ENCODE measurements at regions not wholly inside any gene's neighbourhood (a gene's known extent, or its start where the extent isn't known, plus 50 kb on each side); places are given as distances from the start of the nearest gene placed in this dataset.

DNA sequence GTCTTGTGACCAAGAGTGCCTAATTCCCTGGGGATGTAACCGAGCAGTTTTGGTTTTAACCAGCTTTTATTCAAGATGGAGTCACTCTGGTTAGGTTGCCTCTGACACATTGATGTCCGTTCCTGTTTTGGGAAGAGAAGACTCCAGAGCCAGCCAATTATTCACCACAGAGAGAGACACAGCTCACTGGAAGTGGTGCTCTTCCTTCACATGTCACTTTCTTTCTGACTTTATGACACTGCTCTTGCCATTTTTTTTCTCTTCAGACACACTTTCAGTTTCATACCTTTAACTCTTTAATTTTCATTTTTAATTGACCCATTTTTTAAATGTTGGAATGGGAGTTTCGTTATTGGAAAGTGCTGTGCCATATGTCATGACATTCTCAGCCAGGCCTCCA lies 418.4 kb upstream of the FSTL5 start:
- ChIA-PET POLR2A (ENCODE audit: unreplicated experiment) (no interaction called here), CTCF (no interaction called here)
- intact Hi-C loops (cut with micrococcal nuclease) = no loop called here
- no peaks in the 10 kb centered on the region for H3K36me3 ChIP-seq (ENCODE audit: low read depth, low read length)
- no peak overlapping the region for H3K4me3 ChIP-seq (ENCODE audit: low read length)
- H3K27ac ChIP-seq (ENCODE audit: low read length) = no peak overlapping the region
- no peak overlapping the region for H2AFZ ChIP-seq (ENCODE audit: low read length)
- no TSS peak for BruUV-seq (replicated peaks)
- H3K9me3 ChIP-seq (ENCODE audit: low read length) = no peaks in the 10 kb centered on the region
- no peaks in the 10 kb centered on the region for H3K27me3 ChIP-seq (ENCODE audit: low read length)
- ATAC-seq (no peak), DNase-seq (no peak)
- no peaks in the 10 kb centered on the region for H4K20me1 ChIP-seq (ENCODE audit: low read length)
- no peaks in the 10 kb centered on the region for H3F3A ChIP-seq (ENCODE audit: low read length, unreplicated experiment)
- H3K4me2 ChIP-seq (ENCODE audit: low read length) = no peak overlapping the region
- H3K9ac ChIP-seq (ENCODE audit: low read length) = no peak overlapping the region
- TF ChIP-seq, protein P1, sequence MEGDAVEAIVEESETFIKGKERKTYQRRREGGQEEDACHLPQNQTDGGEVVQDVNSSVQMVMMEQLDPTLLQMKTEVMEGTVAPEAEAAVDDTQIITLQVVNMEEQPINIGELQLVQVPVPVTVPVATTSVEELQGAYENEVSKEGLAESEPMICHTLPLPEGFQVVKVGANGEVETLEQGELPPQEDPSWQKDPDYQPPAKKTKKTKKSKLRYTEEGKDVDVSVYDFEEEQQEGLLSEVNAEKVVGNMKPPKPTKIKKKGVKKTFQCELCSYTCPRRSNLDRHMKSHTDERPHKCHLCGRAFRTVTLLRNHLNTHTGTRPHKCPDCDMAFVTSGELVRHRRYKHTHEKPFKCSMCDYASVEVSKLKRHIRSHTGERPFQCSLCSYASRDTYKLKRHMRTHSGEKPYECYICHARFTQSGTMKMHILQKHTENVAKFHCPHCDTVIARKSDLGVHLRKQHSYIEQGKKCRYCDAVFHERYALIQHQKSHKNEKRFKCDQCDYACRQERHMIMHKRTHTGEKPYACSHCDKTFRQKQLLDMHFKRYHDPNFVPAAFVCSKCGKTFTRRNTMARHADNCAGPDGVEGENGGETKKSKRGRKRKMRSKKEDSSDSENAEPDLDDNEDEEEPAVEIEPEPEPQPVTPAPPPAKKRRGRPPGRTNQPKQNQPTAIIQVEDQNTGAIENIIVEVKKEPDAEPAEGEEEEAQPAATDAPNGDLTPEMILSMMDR (conservative IDR thresholded peaks at IDR 0.05; ENCODE audit: low read depth, low read length) = no peak
- TF ChIP-seq EZH2 (IDR thresholded peaks at IDR 0.05; ENCODE audit: low read length, unreplicated experiment) (no peak), EZH2phosphoT487 (IDR thresholded peaks at IDR 0.05; ENCODE audit: borderline replicate concordance, low read length) (no peak)
- H3K79me2 ChIP-seq (ENCODE audit: low read length) = no peaks in the 10 kb centered on the region
- no peaks in the 10 kb centered on the region for H3K9me2 ChIP-seq (replicated peaks; ENCODE audit: low read length)
- no peaks in the 10 kb centered on the region for H3K4me1 ChIP-seq (ENCODE audit: insufficient read depth, low read length)

DNA sequence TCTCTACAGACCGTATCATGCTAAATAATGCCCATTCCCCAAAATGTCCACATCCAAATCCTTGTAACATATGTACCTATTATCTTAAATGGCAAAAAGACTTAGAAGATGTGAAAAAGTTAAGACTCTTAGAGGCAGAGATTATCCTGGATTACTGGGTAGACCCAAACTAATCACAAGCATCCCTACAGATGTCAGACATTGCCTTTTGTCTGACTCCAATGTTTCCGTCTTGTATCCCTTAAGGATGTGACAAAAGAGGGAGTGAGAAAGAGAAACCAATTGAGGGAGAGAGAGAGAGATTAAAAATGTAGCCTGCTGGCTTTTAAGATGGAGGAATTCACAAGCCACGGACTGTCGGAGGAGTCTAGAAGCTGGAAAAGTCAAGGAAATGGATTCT lies 401.9 kb upstream of the FSTL5 start:
- ChIA-PET CTCF (no interaction called here), POLR2A (ENCODE audit: unreplicated experiment) (no interaction called here)
- Histone ChIP-seq H3K79me2 (ENCODE audit: low read length) (no peaks in the 10 kb centered on the region), H3K36me3 (ENCODE audit: low read depth, low read length) (no peaks in the 10 kb centered on the region), H3K9ac (ENCODE audit: low read length) (no peak overlapping the region), H3K9me3 (ENCODE audit: low read length) (no peaks in the 10 kb centered on the region), H3K4me2 (ENCODE audit: low read length) (no peak overlapping the region), H3K4me1 (ENCODE audit: insufficient read depth, low read length) (no peaks in the 10 kb centered on the region), H3K9me2 (replicated peaks; ENCODE audit: low read length) (no peaks in the 10 kb centered on the region), H3K4me3 (ENCODE audit: low read length) (no peak overlapping the region), H3K27me3 (ENCODE audit: low read length) (no peaks in the 10 kb centered on the region), H2AFZ (ENCODE audit: low read length) (no peak overlapping the region), H4K20me1 (ENCODE audit: low read length) (no peaks in the 10 kb centered on the region), H3F3A (ENCODE audit: low read length, unreplicated experiment) (no peaks in the 10 kb centered on the region), H3K27ac (ENCODE audit: low read length) (no peak overlapping the region)
- intact Hi-C loops (cut with micrococcal nuclease) = no loop called here
- TF ChIP-seq, protein P1 (conservative IDR thresholded peaks at IDR 0.05; ENCODE audit: low read depth, low read length) = no peak
- TF ChIP-seq EZH2 (IDR thresholded peaks at IDR 0.05; ENCODE audit: low read length, unreplicated experiment) = no peak
- no peak for TF ChIP-seq EZH2phosphoT487 (IDR thresholded peaks at IDR 0.05; ENCODE audit: borderline replicate concordance, low read length)
- BruUV-seq (replicated peaks) = no TSS peak
- ATAC-seq = no peak
- no peak for DNase-seq

DNA sequence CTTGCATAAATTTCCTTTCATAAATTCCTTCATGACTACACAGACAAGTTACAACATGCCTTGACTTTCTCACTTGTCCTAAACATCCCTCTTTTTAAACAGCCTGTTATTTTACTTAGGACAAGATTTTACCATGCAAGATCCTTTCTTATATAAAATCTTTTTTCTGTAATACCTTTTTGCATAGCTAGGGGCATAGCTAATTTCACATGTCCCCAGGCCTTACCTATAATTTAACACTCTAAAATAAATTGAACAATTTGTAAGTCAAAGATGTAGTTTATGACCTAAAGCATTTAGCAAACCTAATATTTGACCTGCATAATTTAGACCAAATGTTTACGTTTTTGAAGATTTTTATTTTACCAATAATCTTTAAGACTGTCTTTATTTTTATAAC lies 396.3 kb upstream of the FSTL5 start:
- Histone ChIP-seq H3K9me2 (replicated peaks; ENCODE audit: low read length) (no peaks in the 10 kb centered on the region), H3K27me3 (ENCODE audit: low read length) (no peaks in the 10 kb centered on the region), H3K9me3 (ENCODE audit: low read length) (no peaks in the 10 kb centered on the region), H3K4me1 (ENCODE audit: insufficient read depth, low read length) (no peaks in the 10 kb centered on the region), H3K9ac (ENCODE audit: low read length) (no peak overlapping the region), H3K79me2 (ENCODE audit: low read length) (no peaks in the 10 kb centered on the region), H4K20me1 (ENCODE audit: low read length) (no peaks in the 10 kb centered on the region), H3K27ac (ENCODE audit: low read length) (no peak overlapping the region), H3K4me2 (ENCODE audit: low read length) (no peak overlapping the region), H2AFZ (ENCODE audit: low read length) (no peak overlapping the region), H3F3A (ENCODE audit: low read length, unreplicated experiment) (no peaks in the 10 kb centered on the region), H3K4me3 (ENCODE audit: low read length) (no peak overlapping the region), H3K36me3 (ENCODE audit: low read depth, low read length) (no peaks in the 10 kb centered on the region)
- TF ChIP-seq, protein P1 (conservative IDR thresholded peaks at IDR 0.05; ENCODE audit: low read depth, low read length) = no peak
- no peak for TF ChIP-seq EZH2phosphoT487 (IDR thresholded peaks at IDR 0.05; ENCODE audit: borderline replicate concordance, low read length)
- no peak for TF ChIP-seq EZH2 (IDR thresholded peaks at IDR 0.05; ENCODE audit: low read length, unreplicated experiment)
- no peak for ATAC-seq
- DNase-seq = no peak
- no TSS peak for BruUV-seq (replicated peaks)
- ChIA-PET POLR2A (ENCODE audit: unreplicated experiment) (no interaction called here), CTCF (no interaction called here)
- intact Hi-C loops (cut with micrococcal nuclease) = no loop called here

Measured in PC-3 (cell line).